ENCODE measurements at regions not wholly inside any gene's neighbourhood (a gene's known extent, or its start where the extent isn't known, plus 50 kb on each side); places are given as distances from the start of the nearest gene placed in this dataset.
A peak's percentile ranks its signal among the peaks of the same experiment; 100 is the strongest.

- TF ChIP-seq CTCF (IDR thresholded peaks at IDR 0.05), result peak in 3 of 4 experiments; percentile 28 to 32 (median 31)
- TF ChIP-seq POLR2A (IDR thresholded peaks at IDR 0.05), result no peak
Measured at GRCh38 chrX:45749375-45749774, 548.7 kb upstream of the DIPK2B start.
